C4-2B (cell line): ENCODE measurements at regions not wholly inside any gene's neighbourhood (a gene's known extent, or its start where the extent isn't known, plus 50 kb on each side); places are given as distances from the start of the nearest gene placed in this dataset.

ENCODE experiments used
- ZFX ChIP-seq: fragments of 450-650 bp; IDR thresholded peaks from 2 replicates; pipeline ENCODE4 v1.6.1; 2017
- TF ChIP-seq, protein P1 (sequence below): fragments of 450-650 bp; conservative IDR thresholded peaks from 2 replicates; pipeline ENCODE4 v1.5.1; 2017; ENCODE audit warnings: mild to moderate bottlenecking

DNA sequence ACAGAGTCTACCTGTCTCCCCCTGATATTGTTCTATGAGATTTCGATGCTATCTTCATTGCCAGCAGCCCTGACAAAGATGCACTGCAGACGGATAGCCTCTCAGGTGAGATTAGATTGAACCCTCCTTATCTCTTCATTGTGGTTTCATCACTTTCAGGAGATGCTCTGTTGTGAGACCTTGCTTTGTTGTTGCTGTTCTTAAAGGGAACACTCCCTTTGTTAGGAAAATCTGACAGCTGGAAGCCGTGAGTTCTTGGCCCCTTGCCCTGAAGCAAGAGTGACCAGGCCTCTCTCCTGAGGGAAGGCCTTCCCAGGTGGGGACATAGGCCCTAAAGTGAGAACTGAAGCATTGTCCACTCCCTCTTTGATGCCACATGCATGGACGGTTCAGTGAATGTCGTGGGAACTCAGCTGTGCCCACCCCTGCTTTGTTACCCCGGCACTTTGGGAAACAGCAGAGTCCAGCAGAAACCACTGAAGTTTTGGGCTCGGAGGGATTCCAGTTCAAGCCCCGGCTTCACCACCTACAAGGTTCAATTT lies 976.1 kb downstream of the TBC1D22A start:
- TF ChIP-seq, protein P1, sequence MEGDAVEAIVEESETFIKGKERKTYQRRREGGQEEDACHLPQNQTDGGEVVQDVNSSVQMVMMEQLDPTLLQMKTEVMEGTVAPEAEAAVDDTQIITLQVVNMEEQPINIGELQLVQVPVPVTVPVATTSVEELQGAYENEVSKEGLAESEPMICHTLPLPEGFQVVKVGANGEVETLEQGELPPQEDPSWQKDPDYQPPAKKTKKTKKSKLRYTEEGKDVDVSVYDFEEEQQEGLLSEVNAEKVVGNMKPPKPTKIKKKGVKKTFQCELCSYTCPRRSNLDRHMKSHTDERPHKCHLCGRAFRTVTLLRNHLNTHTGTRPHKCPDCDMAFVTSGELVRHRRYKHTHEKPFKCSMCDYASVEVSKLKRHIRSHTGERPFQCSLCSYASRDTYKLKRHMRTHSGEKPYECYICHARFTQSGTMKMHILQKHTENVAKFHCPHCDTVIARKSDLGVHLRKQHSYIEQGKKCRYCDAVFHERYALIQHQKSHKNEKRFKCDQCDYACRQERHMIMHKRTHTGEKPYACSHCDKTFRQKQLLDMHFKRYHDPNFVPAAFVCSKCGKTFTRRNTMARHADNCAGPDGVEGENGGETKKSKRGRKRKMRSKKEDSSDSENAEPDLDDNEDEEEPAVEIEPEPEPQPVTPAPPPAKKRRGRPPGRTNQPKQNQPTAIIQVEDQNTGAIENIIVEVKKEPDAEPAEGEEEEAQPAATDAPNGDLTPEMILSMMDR, result no peak
- TF ChIP-seq ZFX, result no peak
